HepG2 (cell line): ENCODE measurements at regions not wholly inside any gene's neighbourhood (a gene's known extent, or its start where the extent isn't known, plus 50 kb on each side); places are given as distances from the start of the nearest gene placed in this dataset.

Experiments
- ARID2 ChIP-seq: sonication (generic); formaldehyde crosslinking; IDR thresholded peaks from 2 replicates; pipeline ENCODE4 v1.8.1; 2022; ENCODE audit warnings: mild to moderate bottlenecking, missing genetic modification reagents, borderline replicate concordance
- ATAD3A ChIP-seq: sonication (generic); formaldehyde crosslinking; IDR thresholded peaks from 2 replicates; pipeline ENCODE4 v1.4.0; 2020; ENCODE audit warnings: missing genetic modification reagents
- ATF7-NPFF ChIP-seq: sonication (generic); formaldehyde crosslinking; IDR thresholded peaks from 2 replicates; pipeline ENCODE4 v1.8.1; 2023; ENCODE audit warnings: mild to moderate bottlenecking, low read depth, missing genetic modification reagents, moderate library complexity
- ATM ChIP-seq: fragments of 450-650 bp; IDR thresholded peaks from 2 replicates; pipeline ENCODE4 v1.7.1; 2017; ENCODE audit warnings: mild to moderate bottlenecking, borderline replicate concordance
- BRD4 ChIP-seq: sonication (generic); formaldehyde crosslinking; IDR thresholded peaks from 2 replicates; pipeline ENCODE4 v1.4.0; 2020; ENCODE audit warnings: missing genetic modification reagents
- CBFB ChIP-seq: sonication (generic); formaldehyde crosslinking; IDR thresholded peaks from 2 replicates; pipeline ENCODE4 v1.4.0; 2020; ENCODE audit warnings: missing genetic modification reagents
- GATAD2A ChIP-seq: IDR thresholded peaks from 2 replicates; pipeline ENCODE4 v1.6.1; 2016
- JDP2 ChIP-seq: sonication (generic); formaldehyde crosslinking; IDR thresholded peaks from 2 replicates; pipeline ENCODE4 v1.8.1; 2022; ENCODE audit warnings: missing genetic modification reagents, borderline replicate concordance
- MYC ChIP-seq: sonication (generic); formaldehyde crosslinking; IDR thresholded peaks from 2 replicates; pipeline ENCODE4 v1.9.0; 2021; ENCODE audit warnings: missing genetic modification reagents, borderline replicate concordance
- NFRKB ChIP-seq: fragments of 450-650 bp; IDR thresholded peaks from 2 replicates; pipeline ENCODE4 v1.6.1; 2017
- SALL1 ChIP-seq: sonication (generic); formaldehyde crosslinking; IDR thresholded peaks from 2 replicates; pipeline ENCODE4 v1.8.0; 2022; ENCODE audit warnings: mild to moderate bottlenecking, missing genetic modification reagents
- SRSF4 ChIP-seq: fragments of 200-400 bp; formaldehyde crosslinking; IDR thresholded peaks from one replicate; pipeline ENCODE4 v1.6.1; 2018; ENCODE audit warnings: mild to moderate bottlenecking, low read depth, low read length, moderate library complexity; ENCODE audit not compliant: poor library complexity, severe bottlenecking
- TARDBP ChIP-seq: sonication (generic); formaldehyde crosslinking; IDR thresholded peaks from 2 replicates; pipeline ENCODE4 v1.8.0; 2022; ENCODE audit warnings: mild to moderate bottlenecking, missing genetic modification reagents
- WIZ ChIP-seq: sonication (generic); formaldehyde crosslinking; IDR thresholded peaks from 2 replicates; pipeline ENCODE4 v1.5.1; 2020; ENCODE audit warnings: mild to moderate bottlenecking, missing genetic modification reagents
- ZBTB3 ChIP-seq: sonication (generic); formaldehyde crosslinking; IDR thresholded peaks from 2 replicates; pipeline ENCODE4 v1.4.0; 2020; ENCODE audit warnings: low read depth, mild to moderate bottlenecking, moderate library complexity, missing genetic modification reagents, borderline replicate concordance
- ZFX ChIP-seq: sonication (generic); formaldehyde crosslinking; IDR thresholded peaks from 2 replicates; pipeline ENCODE4 v1.4.0; 2020; ENCODE audit warnings: mild to moderate bottlenecking, low read depth, missing genetic modification reagents, moderate library complexity
- ZMAT3 ChIP-seq: sonication (generic); formaldehyde crosslinking; conservative IDR thresholded peaks from 2 replicates; pipeline ENCODE4 v1.7.0; 2021; ENCODE audit warnings: missing genetic modification reagents
- ZNF44 ChIP-seq: sonication (generic); formaldehyde crosslinking; IDR thresholded peaks from 2 replicates; pipeline ENCODE4 v1.5.1; 2020; ENCODE audit warnings: mild to moderate bottlenecking, missing genetic modification reagents
- ZNF607 ChIP-seq: sonication (generic); formaldehyde crosslinking; IDR thresholded peaks from 2 replicates; pipeline ENCODE4 v1.5.1; 2020; ENCODE audit warnings: missing genetic modification reagents, mild to moderate bottlenecking, borderline replicate concordance
- ZNF678 ChIP-seq: sonication (generic); formaldehyde crosslinking; IDR thresholded peaks from 2 replicates; pipeline ENCODE4 v1.4.0; 2020; ENCODE audit warnings: mild to moderate bottlenecking, missing genetic modification reagents
- ZNF709 ChIP-seq: sonication (generic); formaldehyde crosslinking; IDR thresholded peaks from 2 replicates; pipeline ENCODE4 v1.5.0; 2020; ENCODE audit warnings: mild to moderate bottlenecking, missing genetic modification reagents
- TF ChIP-seq, protein P1 (sequence below): sonication (generic); formaldehyde crosslinking; IDR thresholded peaks from 2 replicates; pipeline ENCODE4 v1.5.0; 2020; ENCODE audit warnings: mild to moderate bottlenecking, low read depth, missing genetic modification reagents, borderline replicate concordance
- TF ChIP-seq, protein P2 (sequence below): IDR thresholded peaks from 2 replicates; pipeline ENCODE4 v1.6.1; 2016; ENCODE audit warnings: missing genetic modification reagents, missing compliant biosample characterization
- TF ChIP-seq, protein P3 (sequence below), 2 experiments: sonication (generic) in 1 of 2; formaldehyde crosslinking in 1 of 2; IDR thresholded peaks; 2 replicates each; pipeline versions ENCODE4 v1.6.1 to v1.9.0; 2014 to 2022; ENCODE audit warnings: antibody characterized with exemption in 1 of 2, borderline replicate concordance in 1 of 2, inconsistent platforms in 1 of 2, low read depth in 1 of 2, missing genetic modification reagents in 1 of 2
- TF ChIP-seq, protein P4 (sequence below): IDR thresholded peaks from 2 replicates; pipeline ENCODE4 v1.6.1; 2016; ENCODE audit warnings: mild to moderate bottlenecking, missing biosample characterization, missing genetic modification reagents

DNA sequence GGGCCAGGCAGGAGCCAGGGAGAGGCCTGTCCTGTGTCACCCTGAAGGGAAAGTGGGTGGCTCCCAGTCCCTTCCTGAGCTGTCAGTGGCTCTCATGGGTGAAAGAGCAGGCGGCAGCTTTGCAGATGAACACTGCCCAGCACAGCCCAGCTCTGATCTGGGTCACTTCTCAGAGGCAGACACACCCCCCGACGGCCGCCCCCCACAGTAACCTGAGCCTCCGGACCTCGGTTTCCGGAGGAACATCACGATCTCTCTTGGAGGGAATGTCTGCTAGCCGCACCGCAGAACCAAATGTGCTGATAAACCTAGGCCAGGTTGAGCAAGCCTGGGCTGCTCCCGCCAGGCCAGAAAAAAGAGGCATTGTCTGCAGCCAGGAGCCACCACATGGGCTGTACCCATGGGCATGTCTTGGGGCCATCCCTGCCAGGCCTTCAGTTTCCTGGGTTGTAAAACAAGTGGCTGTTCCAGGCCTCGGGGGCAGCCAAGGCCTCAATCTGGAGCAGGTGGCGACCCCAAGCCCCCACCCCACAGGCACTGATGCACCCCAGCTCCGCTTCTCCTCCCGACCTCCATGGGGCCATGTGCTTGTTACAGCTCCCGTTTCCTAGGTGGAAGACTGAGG lies 57.6 kb downstream of the NCOR2 start (continued):
- TF ChIP-seq, protein P1, sequence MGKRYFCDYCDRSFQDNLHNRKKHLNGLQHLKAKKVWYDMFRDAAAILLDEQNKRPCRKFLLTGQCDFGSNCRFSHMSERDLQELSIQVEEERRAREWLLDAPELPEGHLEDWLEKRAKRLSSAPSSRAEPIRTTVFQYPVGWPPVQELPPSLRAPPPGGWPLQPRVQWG (CRISPR knock-in tag): no peak
- no peak for TF ChIP-seq ATM
- TF ChIP-seq, protein P2, sequence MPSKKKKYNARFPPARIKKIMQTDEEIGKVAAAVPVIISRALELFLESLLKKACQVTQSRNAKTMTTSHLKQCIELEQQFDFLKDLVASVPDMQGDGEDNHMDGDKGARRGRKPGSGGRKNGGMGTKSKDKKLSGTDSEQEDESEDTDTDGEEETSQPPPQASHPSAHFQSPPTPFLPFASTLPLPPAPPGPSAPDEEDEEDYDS (CRISPR knock-in tag): no peak
- no peak for TF ChIP-seq CBFB (CRISPR knock-in tag)
- TF ChIP-seq ATF7-NPFF (CRISPR knock-in tag): peak; percentile 31; the same call in 1 of the 2 replicates
- TF ChIP-seq, protein P3, sequence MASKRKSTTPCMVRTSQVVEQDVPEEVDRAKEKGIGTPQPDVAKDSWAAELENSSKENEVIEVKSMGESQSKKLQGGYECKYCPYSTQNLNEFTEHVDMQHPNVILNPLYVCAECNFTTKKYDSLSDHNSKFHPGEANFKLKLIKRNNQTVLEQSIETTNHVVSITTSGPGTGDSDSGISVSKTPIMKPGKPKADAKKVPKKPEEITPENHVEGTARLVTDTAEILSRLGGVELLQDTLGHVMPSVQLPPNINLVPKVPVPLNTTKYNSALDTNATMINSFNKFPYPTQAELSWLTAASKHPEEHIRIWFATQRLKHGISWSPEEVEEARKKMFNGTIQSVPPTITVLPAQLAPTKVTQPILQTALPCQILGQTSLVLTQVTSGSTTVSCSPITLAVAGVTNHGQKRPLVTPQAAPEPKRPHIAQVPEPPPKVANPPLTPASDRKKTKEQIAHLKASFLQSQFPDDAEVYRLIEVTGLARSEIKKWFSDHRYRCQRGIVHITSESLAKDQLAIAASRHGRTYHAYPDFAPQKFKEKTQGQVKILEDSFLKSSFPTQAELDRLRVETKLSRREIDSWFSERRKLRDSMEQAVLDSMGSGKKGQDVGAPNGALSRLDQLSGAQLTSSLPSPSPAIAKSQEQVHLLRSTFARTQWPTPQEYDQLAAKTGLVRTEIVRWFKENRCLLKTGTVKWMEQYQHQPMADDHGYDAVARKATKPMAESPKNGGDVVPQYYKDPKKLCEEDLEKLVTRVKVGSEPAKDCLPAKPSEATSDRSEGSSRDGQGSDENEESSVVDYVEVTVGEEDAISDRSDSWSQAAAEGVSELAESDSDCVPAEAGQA (IDR thresholded peaks at IDR 0.05; ENCODE audit: low read depth): no peak
- TF ChIP-seq, protein P3 (CRISPR knock-in tag; IDR thresholded peaks at IDR 0.05; ENCODE audit: borderline replicate concordance): no peak
- peak; percentile 70; the same call in 1 of the 2 replicates for TF ChIP-seq ZNF709 (CRISPR knock-in tag)
- no peak for TF ChIP-seq NFRKB
- peak; percentile 53 for TF ChIP-seq GATAD2A (CRISPR knock-in tag)
- no peak for TF ChIP-seq ATAD3A (CRISPR knock-in tag)
- peak; percentile 61; the same call in 1 of the 2 replicates for TF ChIP-seq TARDBP
- TF ChIP-seq MYC: peak; percentile 71; the same call in 1 of the 2 replicates
- TF ChIP-seq ZNF607 (CRISPR knock-in tag): no peak
- TF ChIP-seq ARID2 (CRISPR knock-in tag): no peak
- TF ChIP-seq ZNF44 (CRISPR knock-in tag): no peak
- TF ChIP-seq WIZ (CRISPR knock-in tag): no peak
- peak; percentile 36 for TF ChIP-seq SALL1 (CRISPR knock-in tag)
- 0 out of 2 replicates have a peak, but pooled peaks have one; percentile 29 for TF ChIP-seq ZMAT3 (CRISPR knock-in tag)
- TF ChIP-seq ZNF678: no peak
- TF ChIP-seq BRD4 (CRISPR knock-in tag): no peak
- TF ChIP-seq ZBTB3 (CRISPR knock-in tag): no peak
- no peak for TF ChIP-seq JDP2 (CRISPR knock-in tag)
- peak; percentile 86 for TF ChIP-seq ZFX
- no peak for TF ChIP-seq SRSF4
- TF ChIP-seq, protein P4, sequence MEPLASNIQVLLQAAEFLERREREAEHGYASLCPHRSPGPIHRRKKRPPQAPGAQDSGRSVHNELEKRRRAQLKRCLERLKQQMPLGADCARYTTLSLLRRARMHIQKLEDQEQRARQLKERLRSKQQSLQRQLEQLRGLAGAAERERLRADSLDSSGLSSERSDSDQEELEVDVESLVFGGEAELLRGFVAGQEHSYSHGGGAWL (CRISPR knock-in tag): no peak
